Suprapubic skin (tissue), 3 donors: ENCODE measurements at regions not wholly inside any gene's neighbourhood (a gene's known extent, or its start where the extent isn't known, plus 50 kb on each side); places are given as distances from the start of the nearest gene placed in this dataset.

Experiments used
- CTCF ChIP-seq, 2 donors: fragments of 200-600 bp in 1 of 2; fragments of 450-650 bp in 1 of 2; sonication (generic) in 1 of 2; IDR thresholded peaks; one replicate each; pipeline ENCODE4 v1.5.1; 2016 to 2019; ENCODE audit warnings: antibody characterized with exemption in 2 of 2, mild to moderate bottlenecking in 1 of 2, moderate library complexity in 1 of 2
- EP300 ChIP-seq: sonication (generic); formaldehyde crosslinking; IDR thresholded peaks from one replicate; pipeline ENCODE4 v1.6.1; 2017; ENCODE audit warnings: antibody characterized with exemption
- POLR2A ChIP-seq, 2 donors: fragments of 450-650 bp; IDR thresholded peaks; one replicate each; pipeline ENCODE4 v1.6.1; 2017; ENCODE audit warnings: antibody characterized with exemption in 2 of 2, mild to moderate bottlenecking in 2 of 2, moderate library complexity in 2 of 2

DNA sequence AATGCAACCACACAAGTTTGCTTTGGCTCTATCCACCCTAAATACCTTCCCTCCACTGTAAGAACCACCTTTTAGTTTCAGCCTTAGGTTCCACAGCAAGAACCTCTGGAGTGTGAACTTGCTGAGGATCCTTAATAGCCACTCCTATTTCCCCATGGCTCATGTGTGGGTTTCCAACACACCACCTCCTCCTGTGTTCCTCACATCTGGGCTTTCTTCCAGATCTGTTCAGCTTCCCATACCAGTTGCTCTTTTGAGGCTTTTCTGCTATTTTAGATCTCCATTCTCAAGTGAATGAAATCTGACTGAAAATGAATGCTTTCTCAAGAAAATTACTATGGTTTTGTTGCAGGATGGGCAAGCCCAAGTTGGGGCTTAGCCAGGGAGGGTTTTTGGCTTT is 104.8 kb upstream of the MIR17HG start:
- TF ChIP-seq CTCF (IDR thresholded peaks at IDR 0.05) (no peak), POLR2A (IDR thresholded peaks at IDR 0.05) (no peak), EP300 (no peak)
